ENCODE measurements at regions not wholly inside any gene's neighbourhood (a gene's known extent, or its start where the extent isn't known, plus 50 kb on each side); places are given as distances from the start of the nearest gene placed in this dataset.
A peak's percentile ranks its signal among the peaks of the same experiment; 100 is the strongest.

- TF ChIP-seq SMC3 (conservative IDR thresholded peaks at IDR 0.05; ENCODE audit: insufficient read depth, low read depth, low read length) (peak; percentile 62; the same call in 1 of the 2 replicates), CTCF (IDR thresholded peaks at IDR 0.05 in 2 of 3, conservative IDR thresholded peaks at IDR 0.05 in 1 of 3; ENCODE audit: insufficient read depth in 2 of 3, low read depth in 1 of 3, low read length in 3 of 3) (peak; percentile 74 to 78 (median 76)), RAD21 (CRISPR knock-in tag; conservative IDR thresholded peaks at IDR 0.05 in 1 of 2, IDR thresholded peaks at IDR 0.05 in 1 of 2) (peak; percentile 56 to 72)
These were observed 224.5 kb downstream of the B3GLCT start (continued) for GRCh38 chr13:31424130-31424729.

- intact Hi-C loops (cut with micrococcal nuclease) = loop anchor here (10.0 kb wide), 1 partner anchor 232 kb away; the partner anchor contains the start of gene B3GLCT
- no peak overlapping the region for H3K4me3 ChIP-seq
- no peaks in the 10 kb centered on the region for H3K4me1 ChIP-seq (replicated peaks in 1 of 2; ENCODE audit: control insufficient read depth in 2 of 2, insufficient read depth in 2 of 2, low read length in 2 of 2)
- ChIA-PET POLR2A (no interaction called here), CTCF (ENCODE audit: low intra/inter-chr PET ratio) (no interaction called here)
- no peak for FAIRE-seq
- in situ Hi-C loops (cut with MboI) = loop anchor here (10.0 kb wide), 1 partner anchor 192 kb away; no protein-coding TSS in a partner anchor
- H3K27ac ChIP-seq (ENCODE audit: extremely low read depth, low read depth, low read length) = no peak overlapping the region
- H3K27me3 ChIP-seq (ENCODE audit: control insufficient read depth in 2 of 2, insufficient read depth in 2 of 2, low read length in 2 of 2) = no peaks in the 10 kb centered on the region; a peak in 1 of 5 replicates
- no peak overlapping the region for H3K4me2 ChIP-seq (ENCODE audit: insufficient read depth, low read length)
- H4K20me1 ChIP-seq (replicated peaks; ENCODE audit: control insufficient read depth, insufficient read depth, low read length) = no peaks in the 10 kb centered on the region
- H3K36me3 ChIP-seq (ENCODE audit: control insufficient read depth, insufficient read depth, low read length) = no peaks in the 10 kb centered on the region
- no peaks in the 10 kb centered on the region for H3K9me3 ChIP-seq (replicated peaks; ENCODE audit: control insufficient read depth, insufficient read depth, low read depth, low read length)
- no peak overlapping the region for H3K9ac ChIP-seq (ENCODE audit: insufficient read depth in 1 of 2, low read depth in 2 of 2, low read length in 2 of 2)
- ATAC-seq = no peak
- H2AFZ ChIP-seq (ENCODE audit: low read depth, low read length) = no peak overlapping the region
- H3K79me2 ChIP-seq (ENCODE audit: control insufficient read depth, insufficient read depth, low read length) = no peaks in the 10 kb centered on the region
- H3K9me1 ChIP-seq (ENCODE audit: control insufficient read depth, insufficient read depth, low read length) = no peaks in the 10 kb centered on the region
- BruUV-seq (replicated peaks) = no TSS peak
- no peak for TF ChIP-seq ZBTB2 (IDR thresholded peaks at IDR 0.05)
- no peak for TF ChIP-seq POLR2AphosphoS5 (IDR thresholded peaks at IDR 0.05; ENCODE audit: control insufficient read depth, insufficient read depth, low read depth, low read length)
- DNase-seq (ENCODE audit: extremely low read depth in 1 of 4, low spot score in 3 of 4) = no peak
These were observed 226.6 kb downstream of the B3GLCT start for GRCh38 chr13:31426395-31426794.

Measured in K562 (cell line).